IMR-90 (cell line): ENCODE measurements at regions not wholly inside any gene's neighbourhood (a gene's known extent, or its start where the extent isn't known, plus 50 kb on each side); places are given as distances from the start of the nearest gene placed in this dataset.

ENCODE experiments used
- ATAC-seq: fragments of 200-7000 bp; cut with Tn5 transposase; 2 replicates; pipeline ENCODE4 v1.9.1; 2020; ENCODE audit warnings: low read depth, mild to moderate bottlenecking, moderate library complexity
- BruUV-seq: library from RNA; stranded (reverse); fragments of 400-500 nt; replicated peaks from 2 replicates; lab custom pipeline; 2021; lab: Mats Ljungman, UMichigan
- CTCF ChIA-PET: fragments of 300-600 bp; formaldehyde crosslinking; extraction: SDS; loops from one replicate; lab custom pipeline; 2021; ENCODE audit warnings: antibody characterized with exemption; lab: Yijun Ruan, JAX
- POLR2A ChIA-PET: fragments of 300-600 bp; sonication (Branson Sonifier 250); formaldehyde crosslinking; loops from one replicate; lab custom pipeline; 2022; ENCODE audit warnings: antibody characterized with exemption; ENCODE audit not compliant: unreplicated experiment; lab: Charles Lee
- DNase-seq: peaks from one replicate; pipeline ENCODE4 v3.0.0; 2013
- H2AFZ ChIP-seq: replicated peaks from 2 replicates; pipeline ENCODE3; 2013; ENCODE audit warnings: low read length, mild to moderate bottlenecking; ENCODE audit not compliant: poor library complexity
- H2AK5ac ChIP-seq: 2 replicates; pipeline ENCODE4 v1.6.1; 2013; ENCODE audit warnings: low read depth, low read length, inconsistent platforms
- H2AK9ac ChIP-seq: replicated peaks from 2 replicates; pipeline ENCODE3; 2013; ENCODE audit warnings: mild to moderate bottlenecking, low read depth, low read length, moderate library complexity; ENCODE audit not compliant: poor library complexity
- H2BK120ac ChIP-seq: 2 replicates; pipeline ENCODE4 v1.6.1; 2013; ENCODE audit warnings: low read depth, low read length, inconsistent platforms
- H2BK15ac ChIP-seq: 3 replicates; pipeline ENCODE4 v1.6.1; 2013; ENCODE audit warnings: low read depth, low read length, inconsistent platforms
- H2BK20ac ChIP-seq: 2 replicates; pipeline ENCODE4 v1.6.1; 2013; ENCODE audit warnings: low read depth, mild to moderate bottlenecking, inconsistent platforms, low read length, moderate library complexity
- H2BK5ac ChIP-seq: 2 replicates; pipeline ENCODE4 v1.6.1; 2013; ENCODE audit warnings: mild to moderate bottlenecking, low read depth, low read length, inconsistent platforms; ENCODE audit not compliant: poor library complexity, severe bottlenecking
- H3K14ac ChIP-seq: replicated peaks from 2 replicates; pipeline ENCODE4 v1.6.1; 2013; ENCODE audit warnings: low read depth, low read length, inconsistent platforms
- H3K18ac ChIP-seq: 2 replicates; pipeline ENCODE4 v1.6.1; 2013; ENCODE audit warnings: low read depth, low read length, control low read depth
- H3K23ac ChIP-seq: 2 replicates; pipeline ENCODE4 v1.6.1; 2013; ENCODE audit warnings: low read depth, low read length, inconsistent platforms
- H3K27ac ChIP-seq: 2 replicates; pipeline ENCODE4 v1.5.1; 2013; ENCODE audit warnings: mild to moderate bottlenecking, control low read depth, low read length; ENCODE audit not compliant: insufficient read depth
- H3K27me3 ChIP-seq: 2 replicates; pipeline ENCODE4 v1.6.1; 2013; ENCODE audit warnings: low read length; ENCODE audit not compliant: control insufficient read depth, insufficient read depth
- H3K36me3 ChIP-seq: 2 replicates; pipeline ENCODE4 v1.6.1; 2013; ENCODE audit warnings: low read length, mixed read lengths; ENCODE audit not compliant: control insufficient read depth, insufficient read depth
- H3K4ac ChIP-seq: 2 replicates; pipeline ENCODE4 v1.6.1; 2013; ENCODE audit warnings: low read depth, low read length, inconsistent platforms
- H3K4me1 ChIP-seq: 2 replicates; pipeline ENCODE4 v1.6.1; 2013; ENCODE audit warnings: low read length, mixed read lengths; ENCODE audit not compliant: control insufficient read depth, insufficient read depth
- H3K4me2 ChIP-seq: 2 replicates; pipeline ENCODE4 v1.6.1; 2013; ENCODE audit warnings: low read depth, mild to moderate bottlenecking, control low read depth, low read length, moderate library complexity
- H3K4me3 ChIP-seq: 2 replicates; pipeline ENCODE4 v1.5.1; 2013; ENCODE audit warnings: low read depth, mild to moderate bottlenecking, control low read depth, low read length, moderate library complexity; ENCODE audit not compliant: insufficient read depth
- H3K56ac ChIP-seq: 2 replicates; pipeline ENCODE4 v1.6.1; 2013; ENCODE audit warnings: low read length, inconsistent platforms; ENCODE audit not compliant: insufficient read depth; ENCODE audit errors: extremely low read depth
- H3K79me1 ChIP-seq, 2 experiments: 2 replicates each; pipeline ENCODE4 v1.6.1; 2013; ENCODE audit warnings: low read length in 2 of 2, inconsistent platforms in 1 of 2, low read depth in 1 of 2
- H3K9ac ChIP-seq: 2 replicates; pipeline ENCODE4 v1.6.1; 2013; ENCODE audit warnings: low read depth, low read length, control low read depth
- H3K9me1 ChIP-seq: 2 replicates; pipeline ENCODE4 v1.6.1; 2013; ENCODE audit warnings: low read length, inconsistent platforms; ENCODE audit not compliant: insufficient read depth
- H3K9me3 ChIP-seq: 2 replicates; pipeline ENCODE4 v1.6.1; 2013; ENCODE audit warnings: low read length; ENCODE audit not compliant: control insufficient read depth, insufficient read depth
- H4K20me1 ChIP-seq: 2 replicates; pipeline ENCODE4 v1.6.1; 2013; ENCODE audit warnings: low read length, inconsistent platforms; ENCODE audit not compliant: insufficient read depth
- H4K5ac ChIP-seq: 2 replicates; pipeline ENCODE4 v1.6.1; 2013; ENCODE audit warnings: mild to moderate bottlenecking, low read depth, low read length, control low read depth
- H4K8ac ChIP-seq, 2 experiments: 2 replicates each; pipeline ENCODE4 v1.6.1; 2013; ENCODE audit warnings: low read depth in 2 of 2, low read length in 2 of 2, control low read depth in 1 of 2, inconsistent platforms in 1 of 2
- H4K91ac ChIP-seq: 2 replicates; pipeline ENCODE4 v1.6.1; 2013; ENCODE audit warnings: low read depth, low read length, inconsistent platforms; ENCODE audit not compliant: insufficient read depth
- BHLHE40 ChIP-seq: fragments of 150-350 bp; IDR thresholded peaks from 2 replicates; pipeline ENCODE4 v1.6.1; 2016; ENCODE audit warnings: mild to moderate bottlenecking, low read depth, low read length
- CEBPB ChIP-seq: IDR thresholded peaks from 2 replicates; pipeline ENCODE4 v1.6.1; 2012; ENCODE audit warnings: low read depth, low read length, improper control_type of control experiment
- CTCF ChIP-seq: conservative IDR thresholded peaks from 2 replicates; pipeline ENCODE4 v1.5.1; 2012; ENCODE audit warnings: mild to moderate bottlenecking, low read depth, low read length, improper control_type of control experiment
- ELK1 ChIP-seq: fragments of 150-350 bp; IDR thresholded peaks from 2 replicates; pipeline ENCODE4 v1.6.1; 2016; ENCODE audit warnings: low read depth, mild to moderate bottlenecking, low read length, moderate library complexity, borderline replicate concordance
- FOS ChIP-seq: fragments of 150-350 bp; IDR thresholded peaks from 2 replicates; pipeline ENCODE4 v1.6.1; 2016; ENCODE audit warnings: low read depth, low read length
- MAFK ChIP-seq: IDR thresholded peaks from 2 replicates; pipeline ENCODE4 v1.6.1; 2012; ENCODE audit warnings: low read depth, low read length, improper control_type of control experiment
- MAZ ChIP-seq: IDR thresholded peaks from 2 replicates; pipeline ENCODE4 v1.6.1; 2012; ENCODE audit warnings: low read depth, mild to moderate bottlenecking, low read length, improper control_type of control experiment, moderate library complexity, borderline replicate concordance
- MXI1 ChIP-seq: IDR thresholded peaks from 2 replicates; pipeline ENCODE4 v1.6.1; 2012; ENCODE audit warnings: low read depth, mild to moderate bottlenecking, low read length, moderate library complexity, borderline replicate concordance
- NFE2L2 ChIP-seq: fragments of 150-350 bp; IDR thresholded peaks from 2 replicates; pipeline ENCODE4 v1.6.1; 2016; ENCODE audit warnings: low read depth, mild to moderate bottlenecking, low read length
- POLR2A ChIP-seq: IDR thresholded peaks from 2 replicates; pipeline ENCODE4 v1.6.1; 2012; ENCODE audit warnings: mild to moderate bottlenecking, low read depth, low read length
- RAD21 ChIP-seq: IDR thresholded peaks from 2 replicates; pipeline ENCODE4 v1.6.1; 2012; ENCODE audit warnings: low read length, improper control_type of control experiment
- RCOR1 ChIP-seq: IDR thresholded peaks from 2 replicates; pipeline ENCODE4 v1.6.1; 2012; ENCODE audit warnings: mild to moderate bottlenecking, low read length, improper control_type of control experiment; ENCODE audit not compliant: insufficient replicate concordance
- RFX5 ChIP-seq: IDR thresholded peaks from 2 replicates; pipeline ENCODE4 v1.8.0; 2012; ENCODE audit warnings: low read depth, mild to moderate bottlenecking, low read length, moderate library complexity
- SMC3 ChIP-seq: fragments of 150-350 bp; IDR thresholded peaks from 2 replicates; pipeline ENCODE4 v1.6.1; 2016; ENCODE audit warnings: low read depth, mild to moderate bottlenecking, antibody characterized with exemption, low read length, moderate library complexity
- USF2 ChIP-seq: fragments of 150-350 bp; IDR thresholded peaks from 2 replicates; pipeline ENCODE4 v1.6.1; 2017; ENCODE audit warnings: mild to moderate bottlenecking, antibody characterized with exemption, low read length, low read depth
- WGBS, 2 experiments: methylation state at CpG; one replicate each; pipeline versions ENCODE4 v1.1.5 to v1.1.7; 2013; ENCODE audit warnings: missing lambda C conversion rate in 2 of 2; ENCODE audit not compliant: insufficient read length in 1 of 2; ENCODE audit errors: extremely low coverage in 2 of 2; 5-methylcytosine and 5-hydroxymethylcytosine counted together
- dilution Hi-C: fragments of 300-500 bp; cut with HindIII; formaldehyde crosslinking; loops from one replicate; pipeline ENCODE4 v1.14.3; 2018; ENCODE audit warnings: low sequenced_read_pairs; ENCODE audit not compliant: unreplicated experiment
- in situ Hi-C: fragments of 300-500 bp; cut with MboI; formaldehyde crosslinking; loops from 3 replicates; pipeline ENCODE4 v1.14.3; 2019; ENCODE audit warnings: low sequenced_read_pairs, inconsistent platforms, mixed read lengths
- intact Hi-C: fragments of 100-400 bp; cut with micrococcal nuclease; formaldehyde crosslinking; loops from 2 replicates; pipeline ENCODE4 v1.10.0; 2022

- Histone ChIP-seq H2AFZ (no peak overlapping the region), H3K79me1 (no peaks in the 10 kb centered on the region), H3K18ac (peak overlapping the region; percentile 76), H3K4me2 (no peak overlapping the region), H4K20me1 (no peaks in the 10 kb centered on the region), H3K27me3 (no peaks in the 10 kb centered on the region), H3K36me3 (no peaks in the 10 kb centered on the region; the same call in 1 of the 2 replicates), H2AK9ac (no peak overlapping the region), H3K9ac (no peak overlapping the region), H3K14ac (no peak overlapping the region; the same call in 1 of the 2 replicates), H3K23ac (0 out of 2 replicates have a peak overlapping the region, but pooled peaks have one; percentile 12), H3K9me1 (no peaks in the 10 kb centered on the region; the same call in 1 of the 2 replicates), H2BK15ac (no peak overlapping the region), H2BK20ac (peak overlapping the region; percentile 33; the same call in 1 of the 2 replicates), H3K4ac (no peak overlapping the region), H2BK5ac (no peak overlapping the region), H4K91ac (no peak overlapping the region), H2AK5ac (peak overlapping the region; percentile 62; the same call in 1 of the 2 replicates), H2BK120ac (0 out of 2 replicates have a peak overlapping the region, but pooled peaks have one; percentile 10), H3K56ac (no peak overlapping the region), H3K27ac (no peak overlapping the region), H3K4me3 (no peak overlapping the region), H4K8ac (0 out of 4 replicates have a peak overlapping the region, but pooled peaks of 1 of the 2 experiments have one; percentile 40), H3K4me1 (peaks cover 9% of the 10 kb centered on the region), H4K5ac (0 out of 2 replicates have a peak overlapping the region, but pooled peaks have one; percentile 58), H3K9me3 (peaks cover 4% of the 10 kb centered on the region; the same call in 1 of the 2 replicates)
- 92% methylated on average over 6 of the region's 9 CpGs; no CpG with 5 or more reads in 1 of the 2 experiments for WGBS, 2 experiments
- intact Hi-C loops (no loop called here), dilution Hi-C loops (no loop called here), in situ Hi-C loops (no loop called here)
- no peak for ATAC-seq
- POLR2A ChIA-PET, result no interaction called here
- CTCF ChIA-PET, result no interaction called here
- no TSS peak for BruUV-seq
- no peak for DNase-seq
- no peak for TF ChIP-seq MXI1
- TF ChIP-seq ELK1, result no peak
- no peak for TF ChIP-seq RCOR1
- no peak for TF ChIP-seq FOS
- TF ChIP-seq RFX5, result no peak
- no peak for TF ChIP-seq SMC3
- TF ChIP-seq NFE2L2, result no peak
- TF ChIP-seq POLR2A, result no peak
- no peak for TF ChIP-seq MAFK
- no peak for TF ChIP-seq CTCF
- no peak for TF ChIP-seq USF2
- TF ChIP-seq MAZ, result no peak
- TF ChIP-seq BHLHE40, result no peak
- TF ChIP-seq RAD21, result no peak
- no peak for TF ChIP-seq CEBPB
Measured at GRCh38 chr3:177525987-177526712, 328.9 kb upstream of the TBL1XR1 start.
